Trophoblast cell (in vitro differentiated cells and primary cell): ENCODE measurements at regions not wholly inside any gene's neighbourhood (a gene's known extent, or its start where the extent isn't known, plus 50 kb on each side); places are given as distances from the start of the nearest gene placed in this dataset.
A peak's percentile ranks its signal among the peaks of the same experiment; 100 is the strongest.

Experiments
- DNase-seq, 2 donors: peaks; one replicate each; pipeline ENCODE4 v3.0.0-alpha.2; 2016
- H2AFZ ChIP-seq: 2 replicates; pipeline ENCODE4 v1.6.1; 2013; ENCODE audit warnings: low read length, moderate library complexity, mild to moderate bottlenecking; ENCODE audit not compliant: insufficient read depth, poor library complexity
- H2AK5ac ChIP-seq: 2 replicates; pipeline ENCODE4 v1.6.1; 2013; ENCODE audit warnings: mild to moderate bottlenecking, low read length
- H2BK120ac ChIP-seq: 2 replicates; pipeline ENCODE4 v1.6.1; 2013; ENCODE audit warnings: low read length, mild to moderate bottlenecking, moderate library complexity; ENCODE audit not compliant: insufficient read depth, poor library complexity
- H2BK12ac ChIP-seq: 2 replicates; pipeline ENCODE4 v1.6.1; 2013; ENCODE audit warnings: mild to moderate bottlenecking, low read length, moderate library complexity
- H2BK5ac ChIP-seq: 2 replicates; pipeline ENCODE4 v1.6.1; 2013; ENCODE audit warnings: low read length, low read depth, moderate library complexity, mild to moderate bottlenecking; ENCODE audit not compliant: poor library complexity
- H3K14ac ChIP-seq: 2 replicates; pipeline ENCODE4 v1.6.1; 2013; ENCODE audit warnings: mild to moderate bottlenecking, low read length
- H3K18ac ChIP-seq: 2 replicates; pipeline ENCODE4 v1.6.1; 2013; ENCODE audit warnings: mild to moderate bottlenecking, low read length
- H3K23ac ChIP-seq: 2 replicates; pipeline ENCODE4 v1.6.1; 2013; ENCODE audit warnings: low read length
- H3K27ac ChIP-seq: 2 replicates; pipeline ENCODE4 v1.5.1; 2013; ENCODE audit warnings: low read depth, mild to moderate bottlenecking, inconsistent platforms, low read length, moderate library complexity
- H3K27me3 ChIP-seq: 2 replicates; pipeline ENCODE4 v1.6.1; 2013; ENCODE audit warnings: inconsistent platforms, mild to moderate bottlenecking, low read length, moderate library complexity; ENCODE audit not compliant: insufficient read depth
- H3K36me3 ChIP-seq, 2 experiments: 1 replicate in 1 of 2; 2 replicates in 1 of 2; pipeline ENCODE4 v1.6.1; 2013; ENCODE audit warnings: low read length in 2 of 2, mild to moderate bottlenecking in 2 of 2, moderate library complexity in 1 of 2; ENCODE audit not compliant: insufficient read depth in 2 of 2, control insufficient read depth in 1 of 2
- H3K4ac ChIP-seq: 2 replicates; pipeline ENCODE4 v1.6.1; 2013; ENCODE audit warnings: low read depth, mild to moderate bottlenecking, low read length, moderate library complexity
- H3K4me1 ChIP-seq, 2 experiments: 1 replicate in 1 of 2; 2 replicates in 1 of 2; pipeline ENCODE4 v1.6.1; 2013; ENCODE audit warnings: low read length in 2 of 2, mild to moderate bottlenecking in 2 of 2, moderate library complexity in 1 of 2; ENCODE audit not compliant: insufficient read depth in 2 of 2, control insufficient read depth in 1 of 2
- H3K4me2 ChIP-seq: 2 replicates; pipeline ENCODE4 v1.6.1; 2013; ENCODE audit warnings: inconsistent platforms, mild to moderate bottlenecking, low read length, moderate library complexity
- H3K4me3 ChIP-seq: 2 replicates; pipeline ENCODE4 v1.5.1; 2013; ENCODE audit warnings: mild to moderate bottlenecking, low read depth, low read length, inconsistent platforms
- H3K79me1 ChIP-seq: one replicate; pipeline ENCODE4 v1.6.1; 2013; ENCODE audit warnings: low read length
- H3K79me2 ChIP-seq: 2 replicates; pipeline ENCODE4 v1.6.1; 2013; ENCODE audit warnings: low read length, mild to moderate bottlenecking; ENCODE audit not compliant: control insufficient read depth, insufficient read depth, poor library complexity
- H3K9ac ChIP-seq: 2 replicates; pipeline ENCODE4 v1.6.1; 2013; ENCODE audit warnings: mild to moderate bottlenecking, low read length
- H3K9me3 ChIP-seq: 2 replicates; pipeline ENCODE4 v1.6.1; 2013; ENCODE audit warnings: low read depth, mild to moderate bottlenecking, control low read depth, inconsistent platforms, low read length; ENCODE audit not compliant: insufficient read depth
- H4K12ac ChIP-seq: 2 replicates; pipeline ENCODE4 v1.6.1; 2013; ENCODE audit warnings: low read depth, mild to moderate bottlenecking, low read length, moderate library complexity
- H4K8ac ChIP-seq: 2 replicates; pipeline ENCODE4 v1.6.1; 2013; ENCODE audit warnings: low read depth, mild to moderate bottlenecking, low read length, moderate library complexity
- H4K91ac ChIP-seq: one replicate; pipeline ENCODE4 v1.6.1; 2013; ENCODE audit warnings: low read depth, mild to moderate bottlenecking, low read length, moderate library complexity
- WGBS: extraction: QIAGEN DNeasy Blood & Tissue Kit; methylation state at CpG from one replicate; pipeline ENCODE4 v1.1.7; 2013; ENCODE audit warnings: missing lambda C conversion rate; ENCODE audit not compliant: insufficient read length, insufficient coverage; ENCODE audit errors: extremely low coverage; 5-methylcytosine and 5-hydroxymethylcytosine counted together

DNA sequence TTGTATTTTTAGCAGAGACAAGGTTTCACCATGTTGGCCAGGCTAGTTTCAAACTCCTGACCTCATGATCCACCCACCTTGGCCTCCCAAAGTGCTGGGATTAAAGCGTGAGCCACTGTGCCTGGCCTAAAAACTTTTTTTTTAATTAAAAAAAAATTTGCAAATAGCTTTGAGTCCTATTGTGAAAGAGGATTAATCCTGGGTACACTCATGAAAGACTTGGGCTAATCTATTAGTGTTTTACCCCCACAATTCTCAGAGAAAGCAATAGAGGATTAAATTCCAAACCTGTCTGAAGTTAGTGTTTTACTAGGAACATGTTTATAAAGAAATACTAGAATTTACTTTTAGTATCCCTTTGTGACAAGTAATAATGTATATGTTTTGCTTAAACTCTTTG, 76.9 kb upstream of the ITGB1 start:
- H3K9ac ChIP-seq = no peak overlapping the region
- H2AFZ ChIP-seq = no peak overlapping the region
- no peaks in the 10 kb centered on the region for H3K4me1 ChIP-seq
- H4K8ac ChIP-seq = no peak overlapping the region
- H3K14ac ChIP-seq = no peak overlapping the region
- no peak overlapping the region for H2AK5ac ChIP-seq
- H3K4me3 ChIP-seq = no peak overlapping the region
- no CpG with 5 or more reads among the region's 1 CpG for WGBS
- H3K4ac ChIP-seq = no peak overlapping the region
- no peaks in the 10 kb centered on the region for H3K79me1 ChIP-seq
- H3K23ac ChIP-seq = no peak overlapping the region
- H4K91ac ChIP-seq = no peak overlapping the region
- H3K18ac ChIP-seq = no peak overlapping the region
- no peak overlapping the region for H2BK5ac ChIP-seq
- H3K27me3 ChIP-seq = no peaks in the 10 kb centered on the region
- DNase-seq = no peak
- H4K12ac ChIP-seq = no peak overlapping the region
- peaks cover 2% of the 10 kb centered on the region for H3K9me3 ChIP-seq
- no peak overlapping the region for H2BK120ac ChIP-seq
- no peaks in the 10 kb centered on the region for H3K36me3 ChIP-seq
- H3K79me2 ChIP-seq = no peaks in the 10 kb centered on the region
- H2BK12ac ChIP-seq = no peak overlapping the region
- no peak overlapping the region for H3K27ac ChIP-seq
- H3K4me2 ChIP-seq = no peak overlapping the region

DNA sequence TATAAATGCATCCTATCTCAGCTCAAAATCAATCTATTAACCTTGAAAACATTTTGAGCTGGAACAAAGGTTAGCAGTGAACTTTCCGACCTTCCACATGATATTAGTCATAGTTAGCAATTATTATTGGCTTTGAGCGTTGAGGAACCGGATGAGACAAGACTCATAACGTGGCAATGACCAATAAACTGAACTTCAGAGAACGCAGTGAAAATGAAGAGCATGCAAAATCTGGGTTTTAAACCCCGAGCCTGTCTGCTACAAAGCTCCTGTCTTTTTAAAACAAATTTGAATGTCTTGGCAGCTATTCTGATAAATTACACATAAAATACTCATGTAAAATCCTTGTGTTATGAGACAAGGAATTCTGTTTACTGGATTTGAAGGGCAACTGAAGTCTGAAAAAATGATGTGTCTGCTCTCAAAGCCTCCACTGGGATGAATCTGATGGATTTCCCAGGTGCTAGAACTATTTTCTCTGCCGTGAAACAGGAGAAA, 74.7 kb upstream of the ITGB1 start:
- Histone ChIP-seq H2BK12ac (no peak overlapping the region), H3K4me3 (no peak overlapping the region), H3K4ac (no peak overlapping the region), H2BK5ac (no peak overlapping the region), H4K8ac (no peak overlapping the region), H4K91ac (no peak overlapping the region), H3K36me3 (no peaks in the 10 kb centered on the region), H3K27me3 (no peaks in the 10 kb centered on the region), H3K4me1 (no peaks in the 10 kb centered on the region), H2AK5ac (no peak overlapping the region), H3K79me1 (no peaks in the 10 kb centered on the region), H3K9ac (no peak overlapping the region), H3K4me2 (no peak overlapping the region), H3K27ac (no peak overlapping the region), H3K23ac (no peak overlapping the region), H3K9me3 (peaks cover 2% of the 10 kb centered on the region), H2BK120ac (no peak overlapping the region), H3K79me2 (no peaks in the 10 kb centered on the region), H2AFZ (no peak overlapping the region), H4K12ac (no peak overlapping the region), H3K18ac (no peak overlapping the region), H3K14ac (no peak overlapping the region)
- no CpG with 5 or more reads among the region's 7 CpGs for WGBS
- peak in 1 of 2 donors; percentile 18 for DNase-seq

DNA sequence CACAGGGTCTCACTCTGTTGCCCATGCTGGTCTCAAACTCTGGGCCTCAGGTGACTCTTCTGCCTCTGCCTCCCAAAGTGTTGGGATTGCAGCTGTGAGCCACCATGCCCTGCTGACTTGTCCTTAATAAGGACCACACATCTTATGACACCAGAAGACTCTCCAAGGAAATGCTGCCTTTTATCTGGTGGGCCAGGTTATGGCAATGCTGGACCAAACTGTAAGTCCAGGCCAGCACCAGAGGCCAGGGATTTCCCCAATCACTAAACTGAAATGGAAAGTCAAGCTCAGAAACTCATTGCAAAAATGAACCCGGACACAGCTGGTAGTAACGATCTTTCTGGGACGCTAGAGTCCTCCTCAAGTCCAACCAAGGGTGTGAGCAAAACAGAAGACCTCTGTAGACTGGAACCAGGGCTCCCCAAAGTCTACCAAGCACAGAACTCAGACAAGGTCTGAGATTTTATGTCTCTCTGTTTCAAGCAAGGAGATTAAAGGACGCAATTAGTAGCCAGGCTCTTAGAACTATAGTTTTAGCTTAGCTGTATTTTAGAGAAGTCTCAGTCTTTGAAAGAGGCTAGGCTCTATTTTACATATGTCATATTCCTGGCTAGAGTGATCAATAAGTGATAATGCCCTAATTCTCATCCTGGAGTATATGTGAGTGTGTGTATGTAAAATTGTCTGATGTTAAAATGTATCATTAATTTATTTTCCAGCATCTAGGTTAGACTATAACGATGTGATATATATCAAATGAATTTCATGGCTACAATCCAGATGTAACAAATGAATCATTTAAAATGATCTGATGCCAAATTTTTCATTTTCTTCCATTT, 74.0 kb upstream of the ITGB1 start:
- H3K36me3 ChIP-seq = no peaks in the 10 kb centered on the region
- H3K4me2 ChIP-seq = no peak overlapping the region
- no peak overlapping the region for H3K4ac ChIP-seq
- no peak overlapping the region for H3K9ac ChIP-seq
- H3K23ac ChIP-seq = no peak overlapping the region
- no peak overlapping the region for H4K8ac ChIP-seq
- H3K4me1 ChIP-seq = no peaks in the 10 kb centered on the region
- peaks cover 2% of the 10 kb centered on the region for H3K9me3 ChIP-seq
- no peaks in the 10 kb centered on the region for H3K79me1 ChIP-seq
- H2BK5ac ChIP-seq = no peak overlapping the region
- no CpG with 5 or more reads among the region's 5 CpGs for WGBS
- no peak overlapping the region for H3K18ac ChIP-seq
- H2AK5ac ChIP-seq = no peak overlapping the region
- no peaks in the 10 kb centered on the region for H3K27me3 ChIP-seq
- no peak overlapping the region for H2AFZ ChIP-seq
- no peak overlapping the region for H3K27ac ChIP-seq
- H4K12ac ChIP-seq = no peak overlapping the region
- H3K14ac ChIP-seq = no peak overlapping the region
- DNase-seq = no peak
- no peak overlapping the region for H3K4me3 ChIP-seq
- H4K91ac ChIP-seq = no peak overlapping the region
- no peak overlapping the region for H2BK120ac ChIP-seq
- H2BK12ac ChIP-seq = no peak overlapping the region
- no peaks in the 10 kb centered on the region for H3K79me2 ChIP-seq

DNA sequence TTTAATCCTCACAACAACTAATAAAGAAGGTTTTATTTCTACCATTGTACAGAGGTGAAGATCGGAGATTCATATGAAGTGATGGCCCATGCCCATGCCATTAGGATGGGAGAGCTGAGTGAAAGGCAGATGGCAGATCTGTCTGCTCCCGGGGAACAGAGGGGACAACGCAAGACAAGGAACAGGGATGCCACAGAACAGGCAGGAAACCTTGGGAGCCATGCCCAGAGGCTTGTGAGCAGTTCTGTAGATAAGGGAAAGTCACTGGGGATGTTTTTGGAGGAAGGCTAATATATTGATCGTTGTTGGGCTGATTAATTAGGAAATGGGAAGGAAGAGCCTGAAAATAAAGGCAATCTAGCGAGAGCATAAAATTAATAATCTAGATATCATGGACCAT, 73.1 kb upstream of the ITGB1 start:
- H3K4me1 ChIP-seq = no peaks in the 10 kb centered on the region
- no peak overlapping the region for H2BK5ac ChIP-seq
- no CpG with 5 or more reads among the region's 5 CpGs for WGBS
- no peaks in the 10 kb centered on the region for H3K79me2 ChIP-seq
- no peak overlapping the region for H3K4ac ChIP-seq
- H3K18ac ChIP-seq = no peak overlapping the region
- H3K27me3 ChIP-seq = no peaks in the 10 kb centered on the region
- no peak overlapping the region for H3K23ac ChIP-seq
- no peak overlapping the region for H3K4me3 ChIP-seq
- no peak overlapping the region for H3K9ac ChIP-seq
- H4K8ac ChIP-seq = no peak overlapping the region
- H3K36me3 ChIP-seq = no peaks in the 10 kb centered on the region
- no peaks in the 10 kb centered on the region for H3K79me1 ChIP-seq
- H4K12ac ChIP-seq = no peak overlapping the region
- H2AK5ac ChIP-seq = no peak overlapping the region
- no peak overlapping the region for H2BK120ac ChIP-seq
- no peak for DNase-seq
- H2BK12ac ChIP-seq = no peak overlapping the region
- H2AFZ ChIP-seq = no peak overlapping the region
- H3K14ac ChIP-seq = no peak overlapping the region
- H3K9me3 ChIP-seq = peaks cover 2% of the 10 kb centered on the region
- H4K91ac ChIP-seq = no peak overlapping the region
- H3K27ac ChIP-seq = no peak overlapping the region
- no peak overlapping the region for H3K4me2 ChIP-seq
